NCI-H2227 treated with DMSO at 0.1 percent for 48 hours (cell line): ENCODE measurements at regions not wholly inside any gene's neighbourhood (a gene's known extent, or its start where the extent isn't known, plus 50 kb on each side); places are given as distances from the start of the nearest gene placed in this dataset.

ENCODE experiments used
- DNase-seq: peaks from one replicate; lab custom pipeline; 2025; lab: John Stamatoyannopoulos, UW

GRCh38 chr18:78362198-78362597, 617.4 kb upstream of the SALL3 start:
- DNase-seq, result no peak

- no peak for DNase-seq
These were observed 615.8 kb upstream of the SALL3 start for GRCh38 chr18:78363556-78364387.

GRCh38 chr18:78364388-78364960, 615.1 kb upstream of the SALL3 start:
- no peak for DNase-seq

GRCh38 chr18:78367996-78368395, 611.6 kb upstream of the SALL3 start:
- no peak for DNase-seq

- no peak for DNase-seq
These were observed 610.9 kb upstream of the SALL3 start for GRCh38 chr18:78368726-78369125.

- DNase-seq, result no peak
These were observed 603.6 kb upstream of the SALL3 start for GRCh38 chr18:78376046-78376445.

GRCh38 chr18:78378403-78378802, 601.2 kb upstream of the SALL3 start:
- no peak for DNase-seq

GRCh38 chr18:78378983-78379382, 600.6 kb upstream of the SALL3 start:
- no peak for DNase-seq

- DNase-seq, result no peak
These were observed 589.2 kb upstream of the SALL3 start for GRCh38 chr18:78390348-78390951.

- DNase-seq, result no peak
These were observed 588.7 kb upstream of the SALL3 start for GRCh38 chr18:78390952-78391348.

- no peak for DNase-seq
These were observed 586.3 kb upstream of the SALL3 start for GRCh38 chr18:78393086-78393862.

- DNase-seq, result no peak
These were observed 583.5 kb upstream of the SALL3 start for GRCh38 chr18:78396077-78396476.

GRCh38 chr18:78396756-78397155, 582.9 kb upstream of the SALL3 start:
- no peak for DNase-seq

- DNase-seq, result no peak
These were observed 579.6 kb upstream of the SALL3 start for GRCh38 chr18:78399992-78400503.

GRCh38 chr18:78402440-78402839, 577.2 kb upstream of the SALL3 start:
- DNase-seq, result no peak

- no peak for DNase-seq
These were observed 576.7 kb upstream of the SALL3 start for GRCh38 chr18:78402966-78403365.

- DNase-seq, result no peak
These were observed 576.2 kb upstream of the SALL3 start for GRCh38 chr18:78403371-78403770.

GRCh38 chr18:78405763-78406162, 573.9 kb upstream of the SALL3 start:
- no peak for DNase-seq

GRCh38 chr18:78406743-78407465, 572.7 kb upstream of the SALL3 start:
- DNase-seq, result no peak

- no peak for DNase-seq
These were observed 572.2 kb upstream of the SALL3 start for GRCh38 chr18:78407466-78407844.

- no peak for DNase-seq
These were observed 571.0 kb upstream of the SALL3 start for GRCh38 chr18:78408623-78409022.
